ENCODE measurements at regions not wholly inside any gene's neighbourhood (a gene's known extent, or its start where the extent isn't known, plus 50 kb on each side); places are given as distances from the start of the nearest gene placed in this dataset.

DNA sequence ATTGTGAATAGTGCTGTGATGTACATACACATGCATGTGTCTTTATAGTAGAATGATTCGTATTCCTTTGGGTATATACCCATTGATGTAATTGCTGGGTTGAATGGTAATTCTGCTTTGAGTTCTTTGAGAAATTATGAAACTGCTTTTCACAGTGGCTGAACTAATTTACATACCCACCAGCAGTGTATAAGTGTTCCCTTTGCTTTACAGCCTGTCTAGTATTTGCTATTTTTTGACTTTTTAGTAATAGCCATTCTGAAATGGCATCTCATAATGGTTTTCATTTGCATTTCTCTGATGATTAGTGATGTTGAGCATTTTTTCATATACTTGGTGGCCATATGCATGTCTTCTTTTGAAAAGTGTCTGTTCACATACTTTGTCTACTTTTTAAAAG, 54.5 kb upstream of the FAM78B start:
- TF ChIP-seq, protein P1, sequence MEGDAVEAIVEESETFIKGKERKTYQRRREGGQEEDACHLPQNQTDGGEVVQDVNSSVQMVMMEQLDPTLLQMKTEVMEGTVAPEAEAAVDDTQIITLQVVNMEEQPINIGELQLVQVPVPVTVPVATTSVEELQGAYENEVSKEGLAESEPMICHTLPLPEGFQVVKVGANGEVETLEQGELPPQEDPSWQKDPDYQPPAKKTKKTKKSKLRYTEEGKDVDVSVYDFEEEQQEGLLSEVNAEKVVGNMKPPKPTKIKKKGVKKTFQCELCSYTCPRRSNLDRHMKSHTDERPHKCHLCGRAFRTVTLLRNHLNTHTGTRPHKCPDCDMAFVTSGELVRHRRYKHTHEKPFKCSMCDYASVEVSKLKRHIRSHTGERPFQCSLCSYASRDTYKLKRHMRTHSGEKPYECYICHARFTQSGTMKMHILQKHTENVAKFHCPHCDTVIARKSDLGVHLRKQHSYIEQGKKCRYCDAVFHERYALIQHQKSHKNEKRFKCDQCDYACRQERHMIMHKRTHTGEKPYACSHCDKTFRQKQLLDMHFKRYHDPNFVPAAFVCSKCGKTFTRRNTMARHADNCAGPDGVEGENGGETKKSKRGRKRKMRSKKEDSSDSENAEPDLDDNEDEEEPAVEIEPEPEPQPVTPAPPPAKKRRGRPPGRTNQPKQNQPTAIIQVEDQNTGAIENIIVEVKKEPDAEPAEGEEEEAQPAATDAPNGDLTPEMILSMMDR (IDR thresholded peaks at IDR 0.05; ENCODE audit: low read depth, low read length), result no peak
- no peak for DNase-seq (ENCODE audit: low read depth in 2 of 2)
- no peak overlapping the region for H3K4me3 ChIP-seq (replicated peaks in 1 of 2; ENCODE audit: low read depth in 2 of 2, low read length in 2 of 2)

DNA sequence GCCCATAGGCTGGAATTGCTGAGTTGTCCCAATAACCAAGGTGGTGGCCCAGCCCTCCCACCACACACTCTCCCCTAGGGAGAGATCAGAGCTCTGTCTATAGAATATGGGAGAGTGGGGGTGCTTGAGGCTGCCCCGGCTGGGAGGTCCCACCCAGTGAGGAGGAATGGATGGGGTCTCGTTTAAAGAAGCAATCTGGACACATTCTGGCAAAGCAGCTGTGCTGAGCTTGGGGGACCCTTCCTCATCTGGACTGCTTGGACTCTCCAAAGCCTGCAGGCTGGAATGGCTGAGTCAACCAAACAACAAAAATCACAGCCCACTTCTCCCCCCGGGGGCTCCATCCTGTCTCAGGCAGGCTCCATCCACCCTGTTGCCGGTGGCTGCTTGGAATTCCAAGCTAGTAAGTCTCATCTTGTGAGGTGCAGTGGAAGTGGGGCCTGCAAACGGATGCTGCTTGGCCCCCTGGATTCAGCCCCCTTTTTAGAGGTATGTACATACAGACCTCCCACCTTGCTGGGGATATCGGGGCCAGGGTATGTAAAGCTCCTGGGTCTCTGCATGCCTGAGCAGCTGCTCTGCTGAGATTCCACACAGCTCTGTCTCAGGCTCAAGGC, 67.1 kb upstream of the FAM78B start:
- TF ChIP-seq, protein P1 (IDR thresholded peaks at IDR 0.05; ENCODE audit: low read depth, low read length), result no peak
- no peak overlapping the region for H3K4me3 ChIP-seq (replicated peaks in 1 of 2; ENCODE audit: low read depth in 2 of 2, low read length in 2 of 2)
- no peak for DNase-seq (ENCODE audit: low read depth in 2 of 2)

DNA sequence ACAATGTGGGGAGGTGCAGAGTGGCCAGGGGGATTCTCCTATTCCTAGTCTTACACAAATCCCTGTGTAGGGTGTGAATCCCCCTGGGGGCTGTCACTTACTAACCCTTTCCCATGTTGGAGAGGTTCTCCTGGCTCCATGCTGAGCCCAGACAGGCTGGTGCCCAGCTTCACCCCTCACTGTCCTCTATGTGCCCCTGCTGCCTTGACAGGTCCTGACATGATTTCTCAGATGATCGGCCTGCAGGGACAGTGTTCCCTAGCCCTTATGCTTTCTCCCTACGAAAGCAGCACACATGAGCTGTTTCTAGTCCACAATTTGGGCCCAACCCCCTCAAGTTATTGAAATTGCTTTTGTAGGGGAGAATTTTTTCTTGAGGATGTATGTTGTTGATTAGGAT, 68.9 kb upstream of the FAM78B start:
- TF ChIP-seq, protein P1 (IDR thresholded peaks at IDR 0.05; ENCODE audit: low read depth, low read length), result no peak
- no peak overlapping the region for H3K4me3 ChIP-seq (replicated peaks in 1 of 2; ENCODE audit: low read depth in 2 of 2, low read length in 2 of 2)
- no peak for DNase-seq (ENCODE audit: low read depth in 2 of 2)

DNA sequence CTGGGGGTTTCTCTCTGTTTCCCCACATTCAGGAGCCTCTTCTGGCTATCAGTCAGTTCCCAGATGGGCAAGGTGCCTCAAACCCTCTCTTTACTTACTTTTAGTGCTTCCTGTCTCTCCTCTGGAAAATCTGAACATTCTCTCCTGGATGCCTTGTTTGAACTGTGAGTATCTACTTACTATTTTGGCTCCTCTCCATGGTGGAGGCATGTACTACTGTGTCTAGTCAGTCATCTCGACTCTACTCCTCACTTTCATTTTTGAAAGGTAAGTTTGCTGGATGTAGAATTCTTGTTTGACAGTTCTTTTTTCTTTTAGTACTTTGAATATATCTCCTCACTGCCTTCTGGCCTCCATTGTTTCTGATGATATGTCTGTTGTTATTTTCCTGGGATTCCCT, 70.9 kb upstream of the FAM78B start:
- TF ChIP-seq, protein P1 (IDR thresholded peaks at IDR 0.05; ENCODE audit: low read depth, low read length), result no peak
- DNase-seq (ENCODE audit: low read depth in 2 of 2), result no peak
- no peak overlapping the region for H3K4me3 ChIP-seq (replicated peaks in 1 of 2; ENCODE audit: low read depth in 2 of 2, low read length in 2 of 2)

DNA sequence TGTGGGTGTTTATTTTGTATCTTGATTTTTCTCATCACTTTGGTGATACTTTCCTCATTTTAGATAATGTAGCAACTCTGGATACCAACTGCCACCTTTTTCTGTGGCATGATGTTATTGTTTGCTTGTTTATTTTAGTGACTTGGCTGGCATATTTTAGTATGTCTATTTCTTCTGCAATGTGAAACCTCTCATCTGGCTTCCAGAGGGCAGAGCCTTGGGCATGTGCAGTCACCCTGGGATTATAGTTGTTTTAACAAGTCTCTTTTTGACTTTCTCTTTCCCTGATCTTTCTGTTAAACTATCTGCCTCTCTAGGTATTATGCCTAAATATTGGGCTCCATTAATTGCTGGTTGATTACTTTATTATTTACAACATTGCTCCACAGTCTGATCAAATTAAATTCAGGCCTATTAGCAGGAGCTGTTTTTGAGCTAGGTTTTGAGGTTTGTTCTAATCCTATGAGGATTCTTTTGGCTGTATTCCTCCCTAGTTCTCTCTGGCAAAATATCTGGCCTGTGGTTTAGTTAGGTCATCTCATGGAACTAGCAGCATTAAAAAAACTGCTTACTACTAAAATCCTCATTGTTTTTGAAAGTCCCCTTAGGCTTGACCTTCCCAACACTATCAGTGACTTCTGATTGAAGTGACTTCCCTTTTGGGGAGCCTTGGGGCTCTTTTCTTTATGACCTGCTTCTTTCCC, 86.4 kb upstream of the FAM78B start:
- no peak overlapping the region for H3K4me3 ChIP-seq (replicated peaks in 1 of 2; ENCODE audit: low read depth in 2 of 2, low read length in 2 of 2)
- no peak for DNase-seq (ENCODE audit: low read depth in 2 of 2)
- TF ChIP-seq, protein P1 (IDR thresholded peaks at IDR 0.05; ENCODE audit: low read depth, low read length), result no peak

DNA sequence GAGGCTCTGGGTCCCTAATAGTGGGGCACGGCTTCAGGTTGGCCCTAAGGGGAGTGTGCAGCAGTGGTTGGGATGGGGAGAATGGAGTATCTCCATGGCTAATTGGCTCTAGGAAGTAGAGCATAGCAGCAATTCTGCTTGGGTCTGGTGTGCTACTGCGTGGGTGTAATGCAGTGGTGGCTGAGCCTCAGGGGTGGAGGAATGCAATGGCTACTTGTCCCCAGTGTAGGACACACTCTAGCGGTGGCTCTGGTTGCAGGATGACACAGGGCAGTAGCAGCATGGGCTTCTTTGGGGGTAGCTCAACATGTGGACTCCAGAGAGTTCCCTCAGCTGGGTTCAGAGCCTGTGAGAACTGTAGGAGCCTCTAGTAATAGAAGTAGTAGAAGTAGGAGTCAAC, 91.2 kb upstream of the FAM78B start:
- no peak overlapping the region for H3K4me3 ChIP-seq (replicated peaks in 1 of 2; ENCODE audit: low read depth in 2 of 2, low read length in 2 of 2)
- no peak for DNase-seq (ENCODE audit: low read depth in 2 of 2)
- TF ChIP-seq, protein P1 (IDR thresholded peaks at IDR 0.05; ENCODE audit: low read depth, low read length), result no peak
